HG03521 (cell line): ENCODE measurements at regions not wholly inside any gene's neighbourhood (a gene's known extent, or its start where the extent isn't known, plus 50 kb on each side); places are given as distances from the start of the nearest gene placed in this dataset.

Experiments used
- ATAC-seq: cut with Tn5 transposase; IDR thresholded peaks from one replicate; pipeline ENCODE4 v1.9.1; 2021; ENCODE audit warnings: mild to moderate bottlenecking, moderate library complexity; ENCODE audit not compliant: unreplicated experiment

GRCh38 chr10:128861018-128861901 is 605.8 kb upstream of the MGMT start:
- ATAC-seq, result no peak

- ATAC-seq, result no peak
These were observed 603.6 kb upstream of the MGMT start for GRCh38 chr10:128863411-128863810.

GRCh38 chr10:128863823-128864405 is 603.1 kb upstream of the MGMT start:
- no peak for ATAC-seq

- no peak for ATAC-seq
These were observed 602.3 kb upstream of the MGMT start for GRCh38 chr10:128864554-128865295.

- no peak for ATAC-seq
These were observed 601.4 kb upstream of the MGMT start for GRCh38 chr10:128865436-128866195.

GRCh38 chr10:128866551-128866950 is 600.5 kb upstream of the MGMT start:
- no peak for ATAC-seq

- no peak for ATAC-seq
These were observed 599.8 kb upstream of the MGMT start for GRCh38 chr10:128867210-128867609.

GRCh38 chr10:128867819-128868218 is 599.2 kb upstream of the MGMT start:
- no peak for ATAC-seq

GRCh38 chr10:128868481-128868880 is 598.6 kb upstream of the MGMT start:
- ATAC-seq, result no peak

- ATAC-seq, result no peak
These were observed 597.8 kb upstream of the MGMT start for GRCh38 chr10:128869101-128869749.

- ATAC-seq, result no peak
These were observed 596.0 kb upstream of the MGMT start for GRCh38 chr10:128870830-128871597.

GRCh38 chr10:128871671-128872231 is 595.3 kb upstream of the MGMT start:
- no peak for ATAC-seq

- ATAC-seq, result no peak
These were observed 593.5 kb upstream of the MGMT start for GRCh38 chr10:128873411-128874054.

GRCh38 chr10:128874331-128874730 is 592.7 kb upstream of the MGMT start:
- ATAC-seq, result no peak

- no peak for ATAC-seq
These were observed 591.9 kb upstream of the MGMT start for GRCh38 chr10:128875030-128875744.

GRCh38 chr10:128875956-128876736 is 590.9 kb upstream of the MGMT start:
- ATAC-seq, result no peak

- ATAC-seq, result no peak
These were observed 589.9 kb upstream of the MGMT start for GRCh38 chr10:128877141-128877540.

GRCh38 chr10:128877936-128878335 is 589.1 kb upstream of the MGMT start:
- ATAC-seq, result no peak
